PC-9 (cell line): ENCODE measurements at regions not wholly inside any gene's neighbourhood (a gene's known extent, or its start where the extent isn't known, plus 50 kb on each side); places are given as distances from the start of the nearest gene placed in this dataset.

Experiments used
- BruUV-seq: library from RNA; stranded (reverse); fragments of 400-500 nt; replicated peaks from 2 replicates; lab custom pipeline; 2021; lab: Mats Ljungman, UMichigan
- CTCF ChIA-PET: fragments of 300-600 bp; sonication (Branson Sonifier 250); formaldehyde crosslinking; loops from one replicate; lab custom pipeline; 2022; ENCODE audit warnings: antibody characterized with exemption; lab: Charles Lee
- POLR2A ChIA-PET: fragments of 300-600 bp; sonication (Branson Sonifier 250); formaldehyde crosslinking; loops from one replicate; lab custom pipeline; 2022; ENCODE audit warnings: antibody characterized with exemption; ENCODE audit not compliant: unreplicated experiment; lab: Charles Lee
- DNase-seq, 2 experiments: peaks; one replicate each; pipeline versions ENCODE4 v3.0.0 to v3.0.0-alpha.2; 2015 to 2022; ENCODE audit warnings: mixed read lengths in 1 of 2
- H2AFZ ChIP-seq: fragments of 200-600 bp; sonication (generic); 2 replicates; pipeline ENCODE4 v1.8.1; 2017; ENCODE audit warnings: antibody characterized with exemption
- H3F3A ChIP-seq: fragments of 200-600 bp; sonication (generic); 2 replicates; pipeline ENCODE4 v1.8.1; 2017; ENCODE audit warnings: antibody characterized with exemption, mild to moderate bottlenecking, low read depth; ENCODE audit not compliant: insufficient read depth
- H3K27ac ChIP-seq: fragments of 200-600 bp; sonication (generic); 2 replicates; pipeline ENCODE4 v1.6.1; 2016; ENCODE audit warnings: mixed run types
- H3K27me3 ChIP-seq: fragments of 200-600 bp; sonication (generic); 2 replicates; pipeline ENCODE4 v1.6.1; 2016; ENCODE audit warnings: low read depth, mixed run types; ENCODE audit not compliant: insufficient read depth
- H3K36me3 ChIP-seq: fragments of 200-600 bp; sonication (generic); 2 replicates; pipeline ENCODE4 v1.6.1; 2016; ENCODE audit warnings: low read depth, mixed run types
- H3K4me1 ChIP-seq: fragments of 200-600 bp; sonication (generic); replicated peaks from 2 replicates; pipeline ENCODE4 v1.6.1; 2016; ENCODE audit warnings: mixed run types; ENCODE audit not compliant: insufficient read depth
- H3K4me2 ChIP-seq: fragments of 200-600 bp; sonication (generic); 2 replicates; pipeline ENCODE4 v1.6.1; 2017; ENCODE audit warnings: mixed run types
- H3K4me3 ChIP-seq: fragments of 200-600 bp; sonication (generic); 2 replicates; pipeline ENCODE4 v1.6.1; 2016; ENCODE audit warnings: mixed run types
- H3K79me2 ChIP-seq: fragments of 200-600 bp; sonication (generic); 2 replicates; pipeline ENCODE4 v1.6.1; 2017; ENCODE audit warnings: low read depth, mixed run types
- H3K9me2 ChIP-seq: fragments of 200-600 bp; sonication (generic); 2 replicates; pipeline ENCODE4 v1.8.1; 2017; ENCODE audit warnings: mild to moderate bottlenecking; ENCODE audit not compliant: insufficient read depth
- H3K9me3 ChIP-seq: fragments of 200-600 bp; sonication (generic); 2 replicates; pipeline ENCODE4 v1.8.1; 2016; ENCODE audit warnings: low read depth; ENCODE audit not compliant: insufficient read depth
- H4K20me1 ChIP-seq: fragments of 200-600 bp; sonication (generic); 2 replicates; pipeline ENCODE4 v1.8.1; 2017; ENCODE audit not compliant: insufficient read depth
- CTCF ChIP-seq: fragments of 200-600 bp; sonication (generic); conservative IDR thresholded peaks from 2 replicates; pipeline ENCODE4 v1.6.1; 2017; ENCODE audit warnings: mixed run types, antibody characterized with exemption, mild to moderate bottlenecking, moderate library complexity
- EZH2 ChIP-seq: fragments of 200-600 bp; sonication (generic); IDR thresholded peaks from 2 replicates; pipeline ENCODE4 v1.8.0; 2017; ENCODE audit warnings: antibody characterized with exemption, low read depth
- intact Hi-C: fragments of 100-400 bp; cut with micrococcal nuclease; formaldehyde crosslinking; loops from one replicate; pipeline ENCODE4 v1.10.0; 2022; ENCODE audit not compliant: unreplicated experiment

GRCh38 chr2:212712466-212712865, 173.9 kb upstream of the ERBB4 start:
- CTCF ChIA-PET, result no interaction called here
- H3K4me1 ChIP-seq, result no peaks in the 10 kb centered on the region
- no peaks in the 10 kb centered on the region for H3K36me3 ChIP-seq
- no peak overlapping the region for H3K27ac ChIP-seq
- BruUV-seq, result no TSS peak
- H3K9me3 ChIP-seq, result no peaks in the 10 kb centered on the region
- H3K27me3 ChIP-seq, result no peaks in the 10 kb centered on the region
- POLR2A ChIA-PET, result no interaction called here
- H2AFZ ChIP-seq, result no peak overlapping the region
- no peak for TF ChIP-seq CTCF
- TF ChIP-seq EZH2, result no peak
- no peaks in the 10 kb centered on the region for H3K9me2 ChIP-seq
- no peaks in the 10 kb centered on the region for H3F3A ChIP-seq
- H3K4me3 ChIP-seq, result no peak overlapping the region
- H3K79me2 ChIP-seq, result no peaks in the 10 kb centered on the region
- intact Hi-C loops, result no loop called here
- no peaks in the 10 kb centered on the region for H4K20me1 ChIP-seq
- H3K4me2 ChIP-seq, result no peak overlapping the region
- no peak for DNase-seq

GRCh38 chr2:212711856-212712255, 173.3 kb upstream of the ERBB4 start:
- intact Hi-C loops, result no loop called here
- no peak overlapping the region for H2AFZ ChIP-seq
- no peaks in the 10 kb centered on the region for H3F3A ChIP-seq
- POLR2A ChIA-PET, result no interaction called here
- H4K20me1 ChIP-seq, result no peaks in the 10 kb centered on the region
- H3K9me2 ChIP-seq, result no peaks in the 10 kb centered on the region
- H3K9me3 ChIP-seq, result no peaks in the 10 kb centered on the region
- no peak overlapping the region for H3K4me2 ChIP-seq
- BruUV-seq, result no TSS peak
- no peaks in the 10 kb centered on the region for H3K36me3 ChIP-seq
- H3K27ac ChIP-seq, result no peak overlapping the region
- H3K27me3 ChIP-seq, result no peaks in the 10 kb centered on the region
- TF ChIP-seq CTCF, result no peak
- TF ChIP-seq EZH2, result no peak
- no peaks in the 10 kb centered on the region for H3K4me1 ChIP-seq
- no peak overlapping the region for H3K4me3 ChIP-seq
- H3K79me2 ChIP-seq, result no peaks in the 10 kb centered on the region
- CTCF ChIA-PET, result no interaction called here
- no peak for DNase-seq

- H3F3A ChIP-seq, result no peaks in the 10 kb centered on the region
- no TSS peak for BruUV-seq
- intact Hi-C loops, result no loop called here
- no peaks in the 10 kb centered on the region for H3K27me3 ChIP-seq
- no peak overlapping the region for H2AFZ ChIP-seq
- H3K4me3 ChIP-seq, result no peak overlapping the region
- H3K79me2 ChIP-seq, result no peaks in the 10 kb centered on the region
- H3K36me3 ChIP-seq, result no peaks in the 10 kb centered on the region
- ChIA-PET CTCF (no interaction called here), POLR2A (interaction anchor here (0.6 kb wide), 1 partner anchor 247 kb away, joined by 3 read pairs; no protein-coding TSS in a partner anchor)
- no peak overlapping the region for H3K4me2 ChIP-seq
- no peak overlapping the region for H3K27ac ChIP-seq
- DNase-seq, result no peak
- no peaks in the 10 kb centered on the region for H3K4me1 ChIP-seq
- no peaks in the 10 kb centered on the region for H4K20me1 ChIP-seq
- no peak for TF ChIP-seq EZH2
- TF ChIP-seq CTCF, result no peak
- no peaks in the 10 kb centered on the region for H3K9me2 ChIP-seq
- H3K9me3 ChIP-seq, result no peaks in the 10 kb centered on the region
Observed at GRCh38 chr2:212709280-212709679, 170.7 kb upstream of the ERBB4 start.
